Activated CD4-positive, alpha-beta memory T cell treated with anti-CD3 and anti-CD28 coated beads, Interleukin-2, amount 10 ng/mL, durations not matched to agents 7 days and 5 days (primary cell): ENCODE measurements at regions not wholly inside any gene's neighbourhood (a gene's known extent, or its start where the extent isn't known, plus 50 kb on each side); places are given as distances from the start of the nearest gene placed in this dataset.

ENCODE experiments used
- CTCF ChIA-PET: fragments of 350-600 bp; sonication (Branson Sonifier 250); formaldehyde crosslinking; loops from one replicate; lab custom pipeline; 2021; ENCODE audit warnings: antibody characterized with exemption, inconsistent platforms; lab: Charles Lee
- POLR2A ChIA-PET: fragments of 350-600 bp; sonication (Branson Sonifier 250); formaldehyde crosslinking; loops from one replicate; lab custom pipeline; 2021; ENCODE audit warnings: antibody characterized with exemption; lab: Charles Lee
- DNase-seq: peaks from one replicate; pipeline ENCODE4 v3.0.0-alpha.2; 2020
- H3K27ac Mint-ChIP-seq: one replicate; pipeline ENCODE4 v1.8.0; 2021; ENCODE audit warnings: mild to moderate bottlenecking, mixed read lengths
- H3K27me3 Mint-ChIP-seq: one replicate; pipeline ENCODE4 v1.8.0; 2021; ENCODE audit warnings: mixed read lengths
- H3K36me3 Mint-ChIP-seq: one replicate; pipeline ENCODE4 v1.8.0; 2021; ENCODE audit warnings: low read depth, mixed read lengths
- H3K4me1 Mint-ChIP-seq: one replicate; pipeline ENCODE4 v1.8.0; 2021; ENCODE audit warnings: mixed read lengths
- H3K4me3 Mint-ChIP-seq: one replicate; pipeline ENCODE4 v1.8.0; 2021; ENCODE audit warnings: mild to moderate bottlenecking, mixed read lengths
- H3K9me3 Mint-ChIP-seq: one replicate; pipeline ENCODE4 v1.8.0; 2021; ENCODE audit warnings: mixed read lengths

DNA sequence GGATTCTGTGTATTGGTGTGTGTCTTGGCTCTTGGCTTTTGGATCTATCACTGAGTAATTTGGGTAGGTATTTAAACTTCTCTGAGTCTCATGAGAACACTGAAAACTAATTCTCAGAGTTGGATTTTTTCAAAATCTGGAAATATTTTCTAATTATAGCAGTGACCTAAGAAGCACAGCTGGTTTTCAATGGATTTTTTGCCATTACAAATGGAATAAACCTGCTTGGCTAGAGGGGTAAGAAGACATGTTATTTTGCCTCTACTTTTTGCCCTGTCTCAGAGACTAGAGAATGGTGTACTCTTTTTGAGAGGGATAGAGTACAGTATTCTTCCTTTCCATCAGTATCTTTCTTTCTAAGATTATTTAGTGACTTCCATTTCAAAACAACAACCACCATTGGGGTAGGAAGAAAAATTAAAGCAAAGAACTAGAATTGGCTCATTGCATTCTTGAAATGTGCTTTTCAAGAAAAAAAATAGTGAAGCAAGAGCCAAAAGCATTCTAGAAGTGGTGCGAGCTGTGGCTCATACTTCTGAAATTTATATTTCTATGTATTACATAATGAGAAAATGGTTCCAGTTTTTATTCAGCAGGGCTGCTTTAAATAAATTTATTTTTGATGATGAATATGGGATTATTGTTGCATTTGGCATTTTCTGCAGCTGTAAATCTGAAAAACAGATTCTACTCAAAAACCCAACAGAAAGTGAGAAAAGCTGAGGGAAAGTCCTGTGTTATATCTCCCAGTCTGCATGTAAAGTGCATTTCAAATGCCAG, 850.2 kb upstream of the SLIT2 start:
- ChIA-PET CTCF (no interaction called here), POLR2A (no interaction called here)
- Mint-ChIP-seq H3K4me1 (no peaks in the 10 kb centered on the region), H3K27ac (no peak overlapping the region), H3K9me3 (peaks cover 6% of the 10 kb centered on the region), H3K36me3 (no peaks in the 10 kb centered on the region), H3K4me3 (no peak overlapping the region), H3K27me3 (no peaks in the 10 kb centered on the region)
- no peak for DNase-seq

DNA sequence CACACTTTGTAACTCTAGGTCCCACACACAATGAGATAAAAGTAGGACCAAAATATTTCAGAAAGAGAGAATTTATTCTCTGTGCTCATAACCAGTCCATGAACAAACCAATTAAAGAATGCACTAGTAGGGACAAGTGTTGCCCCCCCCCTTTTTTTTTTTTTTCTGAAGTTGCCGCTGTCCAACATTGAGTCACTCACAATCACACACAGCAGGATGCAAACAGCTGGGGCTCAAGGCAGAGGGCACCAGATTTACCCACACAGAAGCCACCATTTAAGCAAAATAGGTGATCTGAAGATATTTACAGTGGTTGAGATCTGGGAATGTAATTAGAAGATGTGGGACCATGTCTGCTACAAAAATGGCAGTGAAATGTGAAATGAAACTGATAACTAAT, 850.9 kb upstream of the SLIT2 start:
- ChIA-PET CTCF (no interaction called here), POLR2A (no interaction called here)
- no peak overlapping the region for H3K4me3 Mint-ChIP-seq
- DNase-seq = no peak
- H3K36me3 Mint-ChIP-seq = no peaks in the 10 kb centered on the region
- H3K4me1 Mint-ChIP-seq = no peaks in the 10 kb centered on the region
- H3K27me3 Mint-ChIP-seq = no peaks in the 10 kb centered on the region
- H3K27ac Mint-ChIP-seq = no peak overlapping the region
- peaks cover 6% of the 10 kb centered on the region for H3K9me3 Mint-ChIP-seq

DNA sequence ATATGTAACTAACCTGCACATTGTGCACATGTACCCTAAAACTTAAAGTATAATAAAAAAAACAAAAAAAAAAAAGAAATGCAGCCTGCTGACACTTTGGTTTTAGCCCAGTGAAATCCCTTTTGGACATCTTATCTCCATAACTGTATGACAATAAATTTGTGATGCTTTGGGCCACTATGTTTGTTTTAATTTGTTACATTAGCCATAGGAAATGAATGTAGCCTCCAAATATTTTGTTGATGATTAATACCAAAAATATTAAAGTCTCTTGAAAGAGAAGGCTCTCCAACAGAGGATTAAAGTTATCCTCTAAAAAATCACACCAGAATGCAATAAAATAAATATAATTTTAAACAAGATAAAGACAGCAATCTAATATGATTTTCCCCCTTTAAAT, 852.7 kb upstream of the SLIT2 start:
- H3K27me3 Mint-ChIP-seq = no peaks in the 10 kb centered on the region
- H3K4me3 Mint-ChIP-seq = no peak overlapping the region
- H3K9me3 Mint-ChIP-seq = peaks cover 6% of the 10 kb centered on the region
- no peaks in the 10 kb centered on the region for H3K4me1 Mint-ChIP-seq
- no peak overlapping the region for H3K27ac Mint-ChIP-seq
- ChIA-PET POLR2A (no interaction called here), CTCF (no interaction called here)
- H3K36me3 Mint-ChIP-seq = no peaks in the 10 kb centered on the region
- DNase-seq = no peak

DNA sequence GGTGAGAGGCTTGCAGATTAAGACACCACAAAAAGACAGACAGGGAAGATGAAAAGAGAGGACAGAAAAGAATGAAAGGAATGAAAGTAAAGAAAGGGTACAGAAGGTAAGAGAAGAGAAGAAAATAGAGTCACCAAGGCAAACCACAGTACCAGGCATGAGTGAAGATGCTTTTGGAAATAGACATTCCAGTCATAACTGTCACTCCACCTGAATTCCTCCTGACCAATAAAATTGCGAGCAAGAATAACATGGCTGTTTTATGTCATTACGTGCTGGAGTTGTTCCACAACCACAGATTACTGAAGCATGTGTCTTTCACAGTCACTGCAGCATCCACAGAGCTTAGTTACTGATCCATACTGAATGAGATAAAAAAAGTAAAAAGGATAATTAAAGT, 864.9 kb upstream of the SLIT2 start:
- Mint-ChIP-seq H3K36me3 (no peaks in the 10 kb centered on the region), H3K27me3 (no peaks in the 10 kb centered on the region), H3K4me1 (no peaks in the 10 kb centered on the region), H3K4me3 (no peak overlapping the region), H3K9me3 (peaks cover 12% of the 10 kb centered on the region), H3K27ac (no peak overlapping the region)
- no peak for DNase-seq
- CTCF ChIA-PET = no interaction called here
- POLR2A ChIA-PET = no interaction called here

DNA sequence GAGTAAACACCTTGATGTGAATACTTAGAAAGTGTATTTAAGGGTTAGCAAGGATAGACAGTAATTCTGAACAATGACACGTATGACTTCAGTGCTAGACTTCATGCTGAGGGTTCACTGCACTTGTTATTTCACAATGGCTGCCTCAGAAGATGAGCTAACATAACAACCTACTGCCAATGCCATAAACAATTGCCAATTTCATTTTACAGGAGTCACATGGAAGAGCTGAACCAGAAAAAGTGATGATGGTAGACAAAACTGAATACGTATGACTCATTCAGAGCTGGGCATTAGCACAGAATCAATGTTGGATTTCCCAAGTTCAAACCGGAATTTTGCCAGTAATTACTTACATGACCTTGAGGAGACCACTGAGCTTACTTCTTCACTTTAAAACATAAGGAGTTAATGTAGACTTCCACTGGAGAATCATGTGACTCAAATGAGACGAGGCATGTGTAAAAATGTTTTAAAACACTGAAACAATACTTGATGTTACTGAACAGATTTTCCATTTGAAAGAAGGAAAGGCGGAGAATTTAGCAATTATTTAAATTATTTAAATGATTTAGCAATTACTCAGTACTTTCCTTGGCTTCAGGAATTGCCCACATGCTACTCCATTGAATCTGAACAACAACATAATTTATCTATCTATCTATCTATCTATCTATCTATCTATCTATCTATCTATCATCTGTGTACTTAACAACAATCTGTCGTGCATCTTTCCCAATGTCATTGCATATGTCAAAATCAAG, 868.5 kb upstream of the SLIT2 start:
- no peak overlapping the region for H3K27ac Mint-ChIP-seq
- H3K9me3 Mint-ChIP-seq = peaks cover 14% of the 10 kb centered on the region
- DNase-seq = no peak
- H3K36me3 Mint-ChIP-seq = no peaks in the 10 kb centered on the region
- POLR2A ChIA-PET = no interaction called here
- no peak overlapping the region for H3K4me3 Mint-ChIP-seq
- CTCF ChIA-PET = no interaction called here
- no peaks in the 10 kb centered on the region for H3K4me1 Mint-ChIP-seq
- H3K27me3 Mint-ChIP-seq = no peaks in the 10 kb centered on the region

DNA sequence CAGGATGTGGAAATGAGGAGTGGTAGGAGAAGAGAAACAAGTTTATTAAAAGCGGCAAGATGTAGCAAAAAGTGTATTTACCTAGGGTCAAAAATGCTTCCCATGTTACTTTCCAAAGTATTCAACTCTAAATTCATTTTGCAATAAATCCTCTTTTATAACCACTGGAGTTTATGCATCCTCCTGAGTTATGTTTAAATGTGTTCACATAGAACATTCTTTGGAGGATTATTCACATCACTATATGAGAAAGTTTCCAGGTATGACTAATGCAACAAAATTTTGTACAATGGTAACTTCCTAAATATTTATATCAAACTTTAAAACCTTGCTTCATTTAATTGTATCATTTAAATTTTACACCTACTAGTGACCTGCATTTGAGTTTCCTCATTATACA, 870.6 kb upstream of the SLIT2 start:
- no peak overlapping the region for H3K4me3 Mint-ChIP-seq
- H3K36me3 Mint-ChIP-seq = no peaks in the 10 kb centered on the region
- CTCF ChIA-PET = no interaction called here
- DNase-seq = no peak
- POLR2A ChIA-PET = no interaction called here
- no peak overlapping the region for H3K27ac Mint-ChIP-seq
- H3K4me1 Mint-ChIP-seq = no peaks in the 10 kb centered on the region
- no peaks in the 10 kb centered on the region for H3K27me3 Mint-ChIP-seq
- H3K9me3 Mint-ChIP-seq = peaks cover 9% of the 10 kb centered on the region

DNA sequence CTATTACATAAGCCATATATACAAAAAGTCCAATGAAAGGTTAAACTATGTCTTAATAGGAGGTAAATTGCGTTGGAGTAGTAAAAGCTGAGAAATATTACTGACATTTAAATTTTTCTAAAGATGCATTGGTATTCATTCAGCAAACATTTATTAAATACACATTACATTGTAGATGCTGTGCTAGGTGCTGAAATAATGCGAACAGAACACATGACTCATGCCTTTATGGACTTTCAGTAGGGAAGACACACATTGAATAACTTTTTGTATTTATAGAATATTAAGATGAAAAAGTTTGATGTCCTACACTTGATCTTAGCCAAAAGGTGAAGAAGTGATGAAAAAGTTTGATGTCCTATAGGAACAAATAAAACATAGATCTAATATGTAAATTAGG, 871.1 kb upstream of the SLIT2 start:
- POLR2A ChIA-PET = no interaction called here
- Mint-ChIP-seq H3K27ac (no peak overlapping the region), H3K27me3 (no peaks in the 10 kb centered on the region), H3K9me3 (peaks cover 9% of the 10 kb centered on the region), H3K4me1 (no peaks in the 10 kb centered on the region), H3K4me3 (no peak overlapping the region), H3K36me3 (no peaks in the 10 kb centered on the region)
- no peak for DNase-seq
- CTCF ChIA-PET = no interaction called here

DNA sequence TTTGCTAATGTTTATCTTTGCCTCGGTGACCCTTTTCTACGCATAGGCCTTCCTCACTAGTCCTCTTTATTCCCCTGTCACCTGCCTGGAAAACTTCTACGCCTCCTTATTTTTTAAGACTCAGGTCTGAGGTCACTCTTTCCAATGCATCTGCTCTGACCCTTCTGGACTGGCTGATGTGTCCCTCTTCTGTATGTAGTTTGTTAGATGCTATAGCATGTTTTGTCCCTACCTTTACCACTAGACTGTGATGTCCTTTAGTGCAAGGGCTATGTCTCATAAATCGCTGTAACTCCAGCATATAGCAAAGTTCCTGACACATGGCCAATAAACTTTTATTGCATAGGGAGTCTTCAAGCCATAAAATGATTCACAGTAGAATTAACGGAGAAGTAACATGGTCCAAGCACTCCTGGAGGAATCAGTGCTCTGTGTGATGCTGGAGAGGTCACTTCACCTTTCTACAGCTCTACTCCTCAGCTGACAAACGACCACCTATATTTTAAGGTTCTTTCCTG, 872.5 kb upstream of the SLIT2 start:
- H3K27ac Mint-ChIP-seq = no peak overlapping the region
- no peak for DNase-seq
- ChIA-PET CTCF (no interaction called here), POLR2A (no interaction called here)
- H3K4me3 Mint-ChIP-seq = no peak overlapping the region
- peaks cover 9% of the 10 kb centered on the region for H3K9me3 Mint-ChIP-seq
- no peaks in the 10 kb centered on the region for H3K27me3 Mint-ChIP-seq
- H3K36me3 Mint-ChIP-seq = no peaks in the 10 kb centered on the region
- no peaks in the 10 kb centered on the region for H3K4me1 Mint-ChIP-seq

DNA sequence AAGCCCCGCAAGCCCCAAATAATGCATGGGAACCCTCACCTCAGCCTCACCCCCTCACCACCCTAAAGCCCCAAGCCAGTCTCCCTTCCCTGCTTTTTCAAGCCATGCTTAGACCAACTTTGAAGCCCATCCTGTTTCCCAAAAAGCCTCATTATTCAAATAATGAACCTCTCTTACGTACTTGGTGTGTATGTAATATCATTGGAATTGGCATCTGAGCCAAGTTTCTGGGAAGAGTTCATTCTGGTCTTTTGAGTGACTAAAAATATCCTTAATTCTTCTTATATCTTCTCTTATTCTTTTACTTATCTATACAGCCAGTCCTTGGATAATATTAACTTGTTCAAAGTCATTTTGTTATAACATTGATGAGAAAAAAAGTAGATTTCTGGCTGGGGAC, 875.8 kb upstream of the SLIT2 start:
- POLR2A ChIA-PET = no interaction called here
- Mint-ChIP-seq H3K36me3 (no peaks in the 10 kb centered on the region), H3K27me3 (no peaks in the 10 kb centered on the region), H3K4me1 (no peaks in the 10 kb centered on the region), H3K4me3 (no peak overlapping the region), H3K9me3 (peaks cover 2% of the 10 kb centered on the region), H3K27ac (no peak overlapping the region)
- no peak for DNase-seq
- CTCF ChIA-PET = no interaction called here

DNA sequence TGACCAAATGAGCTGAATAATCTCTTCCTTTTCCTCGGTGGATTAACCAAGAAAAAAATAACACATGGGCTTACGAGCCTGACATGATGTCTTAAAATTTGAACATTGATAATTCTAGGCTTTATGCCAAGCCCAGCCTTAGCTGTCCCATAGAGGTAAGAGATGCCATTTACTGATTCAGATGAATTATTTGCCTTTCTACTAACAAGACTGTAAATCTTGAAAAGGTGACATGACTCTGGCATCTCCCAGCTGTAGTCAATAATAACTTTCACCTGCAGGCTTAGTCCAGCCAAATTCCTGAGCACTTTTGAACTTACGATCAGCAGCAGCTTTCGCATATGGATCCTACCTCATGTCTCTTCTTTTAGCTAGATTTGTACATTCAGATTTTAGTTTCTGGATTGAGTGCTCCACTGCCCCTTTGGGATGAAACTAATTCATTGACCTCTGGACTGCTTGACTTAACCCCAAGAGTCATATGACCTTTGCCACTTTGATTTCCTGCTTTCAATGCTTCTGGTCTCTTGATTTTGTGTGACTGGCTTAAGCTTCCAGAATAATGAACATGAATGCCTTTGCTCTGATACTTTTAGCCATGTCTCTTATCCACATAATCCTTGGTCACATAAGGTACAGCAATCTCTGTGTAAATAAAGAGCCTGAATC, 876.4 kb upstream of the SLIT2 start:
- H3K4me3 Mint-ChIP-seq = no peak overlapping the region
- CTCF ChIA-PET = no interaction called here
- POLR2A ChIA-PET = no interaction called here
- no peak for DNase-seq
- no peak overlapping the region for H3K27ac Mint-ChIP-seq
- no peaks in the 10 kb centered on the region for H3K4me1 Mint-ChIP-seq
- no peaks in the 10 kb centered on the region for H3K27me3 Mint-ChIP-seq
- no peaks in the 10 kb centered on the region for H3K36me3 Mint-ChIP-seq
- no peaks in the 10 kb centered on the region for H3K9me3 Mint-ChIP-seq

DNA sequence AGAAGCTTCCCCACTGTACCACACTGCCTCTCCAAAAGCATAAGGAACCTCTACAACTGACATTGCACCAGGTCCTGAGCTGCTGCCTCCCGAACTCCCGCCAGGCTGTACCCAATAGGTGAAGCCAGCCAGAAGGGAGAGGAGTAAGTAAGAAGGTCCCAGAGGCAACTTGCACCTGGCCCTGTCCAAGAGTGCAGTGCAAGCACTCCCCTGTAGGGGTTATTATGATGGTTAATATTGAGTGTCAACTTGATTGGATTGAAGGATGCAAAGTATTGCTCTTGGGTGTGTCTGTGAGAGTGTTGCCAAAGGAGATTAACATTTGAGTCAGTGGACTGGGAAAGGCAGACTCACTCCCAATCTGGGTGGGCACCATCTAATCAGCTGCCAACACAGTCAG, 879.3 kb upstream of the SLIT2 start:
- ChIA-PET CTCF (no interaction called here), POLR2A (no interaction called here)
- H3K27ac Mint-ChIP-seq = no peak overlapping the region

DNA sequence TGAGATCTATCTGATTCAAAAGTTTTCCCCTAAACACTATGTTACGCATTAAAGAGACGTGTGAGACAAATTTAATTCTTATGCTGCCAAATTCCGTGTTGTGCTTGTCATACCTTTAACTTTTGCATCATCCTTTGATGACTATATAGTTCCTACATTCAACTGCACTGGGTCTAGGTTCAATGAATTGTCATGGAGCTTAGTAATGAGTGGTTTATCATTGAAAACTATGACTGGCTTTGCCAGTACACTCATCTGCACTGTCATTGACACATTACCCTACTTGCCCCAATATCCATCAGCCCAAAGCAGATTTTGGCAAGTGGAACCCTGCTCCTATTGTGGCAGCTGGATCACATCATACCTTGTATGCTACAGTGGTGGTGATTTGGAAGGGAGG, 882.9 kb upstream of the SLIT2 start:
- DNase-seq = no peak
- Mint-ChIP-seq H3K4me3 (no peak overlapping the region), H3K9me3 (no peaks in the 10 kb centered on the region), H3K36me3 (no peaks in the 10 kb centered on the region), H3K27ac (no peak overlapping the region), H3K27me3 (no peaks in the 10 kb centered on the region), H3K4me1 (no peaks in the 10 kb centered on the region)
- CTCF ChIA-PET = no interaction called here
- POLR2A ChIA-PET = no interaction called here

More for the DNA sequence above, 879.3 kb upstream of the SLIT2 start:
- no peaks in the 10 kb centered on the region for H3K36me3 Mint-ChIP-seq
- H3K4me3 Mint-ChIP-seq = no peak overlapping the region
- H3K9me3 Mint-ChIP-seq = no peaks in the 10 kb centered on the region
- no peaks in the 10 kb centered on the region for H3K27me3 Mint-ChIP-seq
- no peaks in the 10 kb centered on the region for H3K4me1 Mint-ChIP-seq
- no peak for DNase-seq

DNA sequence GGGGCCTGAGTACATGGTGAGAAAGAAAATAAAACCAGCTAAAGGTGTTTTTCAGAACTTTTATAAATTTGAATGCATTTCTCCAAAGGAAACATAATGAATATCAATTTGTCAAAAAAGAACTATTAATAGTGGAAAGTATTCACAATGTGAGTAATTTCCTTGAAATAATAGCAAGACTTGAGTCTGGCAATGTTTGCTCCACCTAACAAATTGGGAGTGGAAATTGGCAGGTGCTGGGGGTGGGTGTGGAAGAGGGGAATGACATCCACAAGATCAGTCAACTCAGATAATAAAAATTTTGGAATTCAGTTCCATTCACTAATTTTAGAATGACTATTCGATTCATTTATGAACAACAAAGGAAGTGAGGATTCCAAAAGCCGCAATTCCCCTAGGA, 884.8 kb upstream of the SLIT2 start:
- H3K36me3 Mint-ChIP-seq = no peaks in the 10 kb centered on the region
- ChIA-PET POLR2A (no interaction called here), CTCF (no interaction called here)
- no peak overlapping the region for H3K27ac Mint-ChIP-seq
- H3K9me3 Mint-ChIP-seq = no peaks in the 10 kb centered on the region
- H3K27me3 Mint-ChIP-seq = no peaks in the 10 kb centered on the region
- H3K4me3 Mint-ChIP-seq = no peak overlapping the region
- no peak for DNase-seq
- no peaks in the 10 kb centered on the region for H3K4me1 Mint-ChIP-seq
